ENCODE measurements at regions not wholly inside any gene's neighbourhood (a gene's known extent, or its start where the extent isn't known, plus 50 kb on each side); places are given as distances from the start of the nearest gene placed in this dataset.
"Not testable (repeated sequence)": the region's sequence is repeated elsewhere in the genome, so short reads cannot be mapped to it uniquely, and the experiment has no call there.

DNA sequence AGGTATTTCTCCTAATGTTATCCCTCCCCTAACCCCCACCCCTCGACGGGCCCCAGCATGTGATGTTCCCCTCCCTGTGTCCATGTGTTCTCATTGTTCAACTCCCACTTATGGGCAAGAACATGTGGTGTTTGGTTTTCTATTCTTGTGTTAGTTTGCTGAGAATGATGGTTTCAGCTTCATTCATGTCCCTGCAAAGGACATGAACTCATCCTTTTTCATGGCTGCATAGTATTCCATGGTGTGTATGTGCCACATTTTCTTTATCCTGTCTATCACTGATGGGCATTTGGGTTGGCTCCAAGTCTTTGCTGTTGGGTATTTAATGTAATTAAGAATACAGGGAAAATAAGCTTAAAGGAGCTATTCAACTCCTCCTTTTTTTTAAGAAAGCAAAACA lies 1030.4 kb downstream of the PCDH7 start:
- TF ChIP-seq CTCF (conservative IDR thresholded peaks at IDR 0.05 in 1 of 2, IDR thresholded peaks at IDR 0.05 in 1 of 2; ENCODE audit: low read depth in 1 of 2, low read length in 2 of 2); EZH2 (IDR thresholded peaks at IDR 0.05; ENCODE audit: low read length, missing control alignments): not testable (repeated sequence)

All from fibroblast of lung (primary cell).